C4-2B (cell line): ENCODE measurements at regions not wholly inside any gene's neighbourhood (a gene's known extent, or its start where the extent isn't known, plus 50 kb on each side); places are given as distances from the start of the nearest gene placed in this dataset.

Experiments used
- H3K27ac ChIP-seq: fragments of 450-650 bp; 2 replicates; pipeline ENCODE4 v1.5.1; 2017
- CTCF ChIP-seq: fragments of 450-650 bp; conservative IDR thresholded peaks from 2 replicates; pipeline ENCODE4 v1.5.1; 2017; ENCODE audit warnings: mild to moderate bottlenecking
- ZFX ChIP-seq: fragments of 450-650 bp; IDR thresholded peaks from 2 replicates; pipeline ENCODE4 v1.6.1; 2017

GRCh38 chr4:159762672-159763071 lies 659.8 kb downstream of the RAPGEF2 start:
- TF ChIP-seq ZFX, result no peak
- TF ChIP-seq CTCF, result no peak

DNA sequence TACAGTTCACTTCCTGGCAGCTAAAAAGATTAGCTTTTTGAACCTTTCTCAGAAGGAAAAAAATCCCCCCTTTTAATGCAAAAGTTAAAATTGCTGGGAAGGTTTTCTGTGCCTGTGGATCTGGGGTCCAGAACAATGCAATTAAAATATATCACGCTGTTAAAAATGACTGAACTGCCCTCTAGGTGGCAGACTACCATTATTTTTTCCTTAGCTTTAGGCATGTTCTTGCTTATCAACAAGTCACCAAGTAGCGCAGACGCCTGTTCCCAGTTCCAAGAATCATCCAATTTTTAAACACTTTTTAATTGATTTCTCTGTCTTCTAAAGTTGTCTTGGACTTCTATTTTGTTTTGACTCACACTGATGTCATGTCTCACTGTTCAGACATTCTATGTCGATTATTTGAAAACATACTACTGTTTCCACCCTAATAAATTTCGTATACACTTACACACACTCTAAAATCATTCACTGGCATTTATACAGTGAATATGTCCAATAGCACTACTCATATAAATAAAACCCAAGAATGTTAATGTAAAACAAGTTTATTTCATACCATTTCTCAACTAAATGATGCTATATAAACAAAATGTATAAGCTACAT lies 661.6 kb downstream of the RAPGEF2 start:
- no peak overlapping the region for H3K27ac ChIP-seq
- TF ChIP-seq CTCF (peak; percentile 64), ZFX (no peak)

More at GRCh38 chr4:159762672-159763071, 659.8 kb downstream of the RAPGEF2 start:
- no peak overlapping the region for H3K27ac ChIP-seq

- TF ChIP-seq CTCF (no peak), ZFX (no peak)
- no peak overlapping the region for H3K27ac ChIP-seq
Measured at GRCh38 chr4:159765382-159765781, 662.5 kb downstream of the RAPGEF2 start.

DNA sequence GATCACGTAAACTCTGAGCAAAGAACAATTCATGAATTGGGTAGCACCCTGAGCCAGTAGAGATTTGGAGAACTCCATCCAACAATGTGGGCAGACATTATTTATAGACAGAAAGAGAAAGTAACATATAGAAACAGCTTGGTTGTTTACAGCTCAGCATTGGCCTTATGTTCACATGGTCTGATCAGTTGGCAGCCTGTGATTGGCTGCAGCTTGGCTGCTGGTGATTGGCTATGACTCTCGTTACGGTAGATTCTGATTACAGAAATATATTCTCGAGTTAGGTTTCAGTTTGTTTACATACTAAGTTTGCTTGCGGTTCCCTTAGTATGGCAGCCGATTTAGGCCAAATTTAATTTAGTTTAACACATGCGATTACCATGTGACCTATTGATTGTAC lies 663.4 kb downstream of the RAPGEF2 start:
- TF ChIP-seq CTCF (no peak), ZFX (no peak)
- no peak overlapping the region for H3K27ac ChIP-seq

DNA sequence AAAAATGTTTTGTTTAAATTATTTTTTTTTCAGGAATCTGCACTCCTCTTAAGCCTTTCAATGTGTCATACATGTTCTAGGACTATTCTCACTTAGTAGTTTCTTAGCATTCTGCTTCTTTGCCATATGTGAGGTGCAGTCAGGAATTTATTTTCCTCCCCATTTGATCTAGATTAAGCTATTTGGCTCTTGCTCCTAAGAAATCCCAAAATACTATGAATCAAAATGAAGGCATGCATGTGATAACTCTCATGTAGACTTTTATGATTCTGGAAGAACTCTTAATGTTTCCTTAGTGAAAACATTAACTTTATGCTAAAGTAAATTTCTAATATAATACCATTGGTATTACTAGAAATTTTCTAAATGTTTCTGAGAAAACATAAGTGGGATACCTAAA lies 664.5 kb downstream of the RAPGEF2 start:
- no peak overlapping the region for H3K27ac ChIP-seq
- TF ChIP-seq CTCF (no peak), ZFX (no peak)

GRCh38 chr4:159768016-159768415 lies 665.1 kb downstream of the RAPGEF2 start:
- H3K27ac ChIP-seq, result no peak overlapping the region
- no peak for TF ChIP-seq ZFX
- no peak for TF ChIP-seq CTCF

DNA sequence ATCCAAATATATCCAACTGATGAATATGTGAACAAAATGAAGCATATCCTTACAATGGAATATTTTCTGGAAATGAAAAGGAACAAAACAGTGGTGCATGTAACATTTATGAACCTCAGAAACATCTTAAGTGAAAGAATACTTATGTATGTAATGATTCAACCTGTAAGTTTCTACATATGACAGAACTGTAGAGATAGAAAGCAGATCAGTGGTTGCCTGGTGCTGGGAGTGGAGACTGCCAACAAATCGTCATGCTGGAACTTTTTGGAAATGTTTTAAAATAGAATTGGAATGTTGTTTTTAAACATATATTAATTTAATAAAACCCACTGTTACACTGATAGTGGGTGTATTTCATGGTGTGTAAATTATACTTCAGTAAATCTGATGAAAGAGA lies 667.5 kb downstream of the RAPGEF2 start:
- no peak for TF ChIP-seq ZFX
- no peak for TF ChIP-seq CTCF
- no peak overlapping the region for H3K27ac ChIP-seq
